ENCODE measurements at regions not wholly inside any gene's neighbourhood (a gene's known extent, or its start where the extent isn't known, plus 50 kb on each side); places are given as distances from the start of the nearest gene placed in this dataset.

- no peak for TF ChIP-seq POLR2AphosphoS5 (IDR thresholded peaks at IDR 0.05)
- no peak for TF ChIP-seq CTCF (IDR thresholded peaks at IDR 0.05)
These were observed 453.3 kb downstream of the C6orf118 start for GRCh38 chr6:164856138-164856537.
